ENCODE measurements at regions not wholly inside any gene's neighbourhood (a gene's known extent, or its start where the extent isn't known, plus 50 kb on each side); places are given as distances from the start of the nearest gene placed in this dataset.

GRCh38 chrX:45668686-45669443 lies 468.2 kb upstream of the DIPK2B start:
- Histone ChIP-seq H2AFZ (ENCODE audit: low read depth, low read length) (no peak overlapping the region), H3K9ac (replicated peaks; ENCODE audit: extremely low read depth, insufficient read depth, low read length) (no peak overlapping the region), H3K79me2 (ENCODE audit: control insufficient read depth, insufficient read depth, low read length) (no peaks in the 10 kb centered on the region), H3K27me3 (ENCODE audit: control insufficient read depth in 2 of 2, insufficient read depth in 2 of 2, low read length in 2 of 2) (no peaks in the 10 kb centered on the region), H3K9me3 (replicated peaks; ENCODE audit: control insufficient read depth, insufficient read depth, low read length) (no peaks in the 10 kb centered on the region), H3K4me1 (ENCODE audit: control insufficient read depth, extremely low read depth, insufficient read depth, low read length) (peaks cover 2% of the 10 kb centered on the region), H4K20me1 (replicated peaks; ENCODE audit: control insufficient read depth, extremely low read depth, insufficient read depth, low read length) (no peaks in the 10 kb centered on the region), H3K4me3 (replicated peaks in 1 of 3; ENCODE audit: insufficient read depth in 1 of 3, low read depth in 1 of 3, low read length in 3 of 3) (no peak overlapping the region), H3K27ac (ENCODE audit: insufficient read depth, low read depth, low read length) (no peak overlapping the region), H3K9me1 (replicated peaks; ENCODE audit: control insufficient read depth, extremely low read depth, insufficient read depth, low read length) (no peaks in the 10 kb centered on the region), H3K4me2 (ENCODE audit: insufficient read depth, low read length) (no peak overlapping the region), H3K36me3 (ENCODE audit: control insufficient read depth in 2 of 2, extremely low read depth in 1 of 2, insufficient read depth in 2 of 2, low read length in 2 of 2) (no peaks in the 10 kb centered on the region)
- intact Hi-C loops (cut with micrococcal nuclease) (no loop called here), dilution Hi-C loops (cut with MboI; ENCODE audit: extremely low pct_ligation_motif_present, low sequenced_read_pairs) (no loop called here)
- TF ChIP-seq POLR2A (IDR thresholded peaks at IDR 0.05; ENCODE audit: low read depth, low read length), result no peak
- TF ChIP-seq, protein P1, sequence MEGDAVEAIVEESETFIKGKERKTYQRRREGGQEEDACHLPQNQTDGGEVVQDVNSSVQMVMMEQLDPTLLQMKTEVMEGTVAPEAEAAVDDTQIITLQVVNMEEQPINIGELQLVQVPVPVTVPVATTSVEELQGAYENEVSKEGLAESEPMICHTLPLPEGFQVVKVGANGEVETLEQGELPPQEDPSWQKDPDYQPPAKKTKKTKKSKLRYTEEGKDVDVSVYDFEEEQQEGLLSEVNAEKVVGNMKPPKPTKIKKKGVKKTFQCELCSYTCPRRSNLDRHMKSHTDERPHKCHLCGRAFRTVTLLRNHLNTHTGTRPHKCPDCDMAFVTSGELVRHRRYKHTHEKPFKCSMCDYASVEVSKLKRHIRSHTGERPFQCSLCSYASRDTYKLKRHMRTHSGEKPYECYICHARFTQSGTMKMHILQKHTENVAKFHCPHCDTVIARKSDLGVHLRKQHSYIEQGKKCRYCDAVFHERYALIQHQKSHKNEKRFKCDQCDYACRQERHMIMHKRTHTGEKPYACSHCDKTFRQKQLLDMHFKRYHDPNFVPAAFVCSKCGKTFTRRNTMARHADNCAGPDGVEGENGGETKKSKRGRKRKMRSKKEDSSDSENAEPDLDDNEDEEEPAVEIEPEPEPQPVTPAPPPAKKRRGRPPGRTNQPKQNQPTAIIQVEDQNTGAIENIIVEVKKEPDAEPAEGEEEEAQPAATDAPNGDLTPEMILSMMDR (IDR thresholded peaks at IDR 0.05; ENCODE audit: extremely low read depth in 1 of 2, insufficient read depth in 1 of 2, low read depth in 1 of 2, low read length in 2 of 2), result no peak
- TF ChIP-seq, protein P2, sequence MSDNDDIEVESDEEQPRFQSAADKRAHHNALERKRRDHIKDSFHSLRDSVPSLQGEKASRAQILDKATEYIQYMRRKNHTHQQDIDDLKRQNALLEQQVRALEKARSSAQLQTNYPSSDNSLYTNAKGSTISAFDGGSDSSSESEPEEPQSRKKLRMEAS (IDR thresholded peaks at IDR 0.05; ENCODE audit: insufficient read depth, insufficient read length), result no peak
- TF ChIP-seq EZH2 (IDR thresholded peaks at IDR 0.05; ENCODE audit: borderline replicate concordance, low read depth, low read length, severe bottlenecking), result no peak
- TF ChIP-seq FOS (IDR thresholded peaks at IDR 0.05; ENCODE audit: borderline replicate concordance, insufficient read depth, low read length), result peak; percentile 26
- CTCF ChIA-PET, result interaction anchor here (0.7 kb wide), 1 partner anchor 45 kb away, joined by 3 read pairs; no protein-coding TSS in a partner anchor
- peak; percentile 86 for FAIRE-seq
- POLR2A ChIA-PET, result no interaction called here
- no TSS peak for BruUV-seq (replicated peaks)
- peak; percentile 55 for DNase-seq (ENCODE audit: low read depth, low spot score)
